Activated CD8-positive, alpha-beta T cell treated with anti-CD3 and anti-CD28 coated beads for 36 hours (primary cell): ENCODE measurements at regions not wholly inside any gene's neighbourhood (a gene's known extent, or its start where the extent isn't known, plus 50 kb on each side); places are given as distances from the start of the nearest gene placed in this dataset.

Source experiments
- ATAC-seq: fragments of 200-7000 bp; cut with Tn5 transposase; one replicate; pipeline ENCODE4 v1.10.0; 2021; ENCODE audit warnings: mild to moderate bottlenecking, moderate library complexity
- CTCF ChIA-PET: fragments of 350-600 bp; sonication (Branson Sonifier 250); formaldehyde crosslinking; loops from one replicate; lab custom pipeline; 2021; ENCODE audit warnings: antibody characterized with exemption; lab: Charles Lee
- POLR2A ChIA-PET: fragments of 350-600 bp; sonication (Branson Sonifier 250); formaldehyde crosslinking; loops from one replicate; lab custom pipeline; 2021; ENCODE audit warnings: antibody characterized with exemption; lab: Charles Lee
- DNase-seq: peaks from one replicate; pipeline ENCODE4 v3.0.0-alpha.2; 2020
- H3K27ac Mint-ChIP-seq: one replicate; pipeline ENCODE4 v1.8.0; 2021; ENCODE audit warnings: mild to moderate bottlenecking, mixed read lengths
- H3K27me3 Mint-ChIP-seq: one replicate; pipeline ENCODE4 v1.8.0; 2021; ENCODE audit warnings: mixed read lengths
- H3K36me3 Mint-ChIP-seq: one replicate; pipeline ENCODE4 v1.8.0; 2021; ENCODE audit warnings: low read depth, mixed read lengths
- H3K4me1 Mint-ChIP-seq: one replicate; pipeline ENCODE4 v1.8.0; 2021; ENCODE audit warnings: low read depth, mixed read lengths
- H3K4me3 Mint-ChIP-seq: one replicate; pipeline ENCODE4 v1.8.0; 2021; ENCODE audit warnings: mild to moderate bottlenecking, moderate library complexity, mixed read lengths
- H3K9me3 Mint-ChIP-seq: one replicate; pipeline ENCODE4 v1.8.0; 2021; ENCODE audit warnings: mixed read lengths
- CTCF ChIP-seq: fragments of 200-600 bp; IDR thresholded peaks from one replicate; pipeline ENCODE4 v1.8.0; 2022; ENCODE audit warnings: antibody characterized with exemption, mild to moderate bottlenecking
- intact Hi-C: fragments of 100-400 bp; cut with micrococcal nuclease; formaldehyde crosslinking; loops from one replicate; pipeline ENCODE4 v1.10.0; 2022

- ChIA-PET POLR2A (no interaction called here), CTCF (no interaction called here)
- Mint-ChIP-seq H3K4me3 (no peak overlapping the region), H3K27ac (no peak overlapping the region), H3K36me3 (no peaks in the 10 kb centered on the region), H3K27me3 (peaks cover 2% of the 10 kb centered on the region), H3K9me3 (peaks cover 2% of the 10 kb centered on the region), H3K4me1 (no peaks in the 10 kb centered on the region)
- no peak for DNase-seq
- no peak for TF ChIP-seq CTCF
- ATAC-seq = no peak
- intact Hi-C loops = no loop called here
These were observed 70.7 kb upstream of the PDC start for GRCh38 chr1:186531561-186532165.

- no peak overlapping the region for H3K4me3 Mint-ChIP-seq
- ChIA-PET CTCF (no interaction called here), POLR2A (no interaction called here)
- no peak for ATAC-seq
- TF ChIP-seq CTCF = no peak
- H3K4me1 Mint-ChIP-seq = no peaks in the 10 kb centered on the region
- peaks cover 2% of the 10 kb centered on the region for H3K27me3 Mint-ChIP-seq
- H3K27ac Mint-ChIP-seq = no peak overlapping the region
- DNase-seq = no peak
- no peaks in the 10 kb centered on the region for H3K36me3 Mint-ChIP-seq
- peaks cover 4% of the 10 kb centered on the region for H3K9me3 Mint-ChIP-seq
- intact Hi-C loops = no loop called here
These were observed 69.2 kb upstream of the PDC start for GRCh38 chr1:186530109-186530508.

- Mint-ChIP-seq H3K4me1 (no peaks in the 10 kb centered on the region), H3K27ac (no peak overlapping the region), H3K36me3 (no peaks in the 10 kb centered on the region), H3K9me3 (peaks cover 18% of the 10 kb centered on the region), H3K27me3 (no peaks in the 10 kb centered on the region), H3K4me3 (no peak overlapping the region)
- DNase-seq (no peak), ATAC-seq (no peak)
- intact Hi-C loops = no loop called here
- no peak for TF ChIP-seq CTCF
- POLR2A ChIA-PET = no interaction called here
- CTCF ChIA-PET = no interaction called here
These were observed 59.1 kb upstream of the PDC start for GRCh38 chr1:186519982-186520381.

GRCh38 chr1:186518822-186519381, 58.0 kb upstream of the PDC start:
- intact Hi-C loops = no loop called here
- Mint-ChIP-seq H3K27ac (no peak overlapping the region), H3K4me1 (no peaks in the 10 kb centered on the region), H3K27me3 (no peaks in the 10 kb centered on the region), H3K4me3 (no peak overlapping the region), H3K36me3 (no peaks in the 10 kb centered on the region), H3K9me3 (peaks cover 11% of the 10 kb centered on the region)
- no peak for DNase-seq
- ATAC-seq = no peak
- ChIA-PET CTCF (no interaction called here), POLR2A (no interaction called here)
- TF ChIP-seq CTCF = no peak

- POLR2A ChIA-PET = no interaction called here
- no peak for TF ChIP-seq CTCF
- no peaks in the 10 kb centered on the region for H3K4me1 Mint-ChIP-seq
- DNase-seq (no peak), ATAC-seq (no peak)
- no peaks in the 10 kb centered on the region for H3K27me3 Mint-ChIP-seq
- intact Hi-C loops = no loop called here
- CTCF ChIA-PET = no interaction called here
- H3K4me3 Mint-ChIP-seq = no peak overlapping the region
- H3K9me3 Mint-ChIP-seq = peaks cover 7% of the 10 kb centered on the region
- H3K27ac Mint-ChIP-seq = no peak overlapping the region
- H3K36me3 Mint-ChIP-seq = no peaks in the 10 kb centered on the region
These were observed 57.5 kb upstream of the PDC start for GRCh38 chr1:186518395-186518794.
